ENCODE measurements at regions not wholly inside any gene's neighbourhood (a gene's known extent, or its start where the extent isn't known, plus 50 kb on each side); places are given as distances from the start of the nearest gene placed in this dataset.

DNA sequence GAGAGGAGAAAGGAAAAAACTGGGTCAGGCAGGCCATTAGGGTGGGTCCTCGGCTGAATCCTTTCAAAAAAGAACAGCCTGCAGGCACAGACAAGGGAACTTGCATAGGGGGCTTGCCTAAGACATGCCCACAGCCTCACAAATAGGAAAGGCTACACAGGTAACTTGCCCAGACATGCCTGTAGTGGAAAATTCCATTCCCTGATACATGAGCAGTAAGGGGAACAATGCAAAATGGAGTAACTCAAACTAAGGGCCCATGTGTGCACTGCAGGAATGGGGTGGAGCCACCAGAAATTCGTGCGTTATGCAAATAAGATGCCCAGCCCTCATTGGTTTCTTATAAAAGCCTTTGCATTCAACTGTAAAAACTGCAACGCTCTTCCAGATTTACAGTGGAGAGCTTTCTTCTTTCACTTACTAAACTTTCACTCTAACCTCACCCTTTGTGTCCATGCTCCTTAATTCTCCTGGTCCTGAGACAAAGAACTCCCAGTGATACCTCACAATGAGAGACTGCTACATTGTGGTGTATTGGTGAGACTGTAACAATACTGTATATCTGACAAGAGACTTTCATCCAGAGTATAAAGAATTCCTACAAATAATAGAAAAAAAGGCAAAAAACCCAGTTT, 59.5 kb upstream of the SLITRK1 start:
- Histone ChIP-seq H3K27ac (ENCODE audit: low read depth) (peak overlapping the region; percentile 62; the same call in 1 of the 2 replicates), H3K27me3 (ENCODE audit: insufficient read depth) (no peaks in the 10 kb centered on the region), H2AFZ (no peak overlapping the region), H3K36me3 (ENCODE audit: insufficient read depth) (no peaks in the 10 kb centered on the region; the same call in 1 of the 2 replicates), H3K9me2 (ENCODE audit: insufficient read depth) (no peaks in the 10 kb centered on the region), H3K4me2 (no peak overlapping the region), H3F3A (replicated peaks; ENCODE audit: low read depth) (no peaks in the 10 kb centered on the region), H3K79me2 (replicated peaks; ENCODE audit: insufficient read depth) (no peaks in the 10 kb centered on the region), H3K4me3 (no peak overlapping the region), H4K20me1 (replicated peaks; ENCODE audit: insufficient read depth) (no peaks in the 10 kb centered on the region), H3K4me1 (ENCODE audit: insufficient read depth) (peaks cover 15% of the 10 kb centered on the region; the same call in 1 of the 2 replicates)
- ATAC-seq = no peak
- H3K27ac Mint-ChIP-seq = peak overlapping the region; percentile 47
- H3K4me1 Mint-ChIP-seq = peaks cover 18% of the 10 kb centered on the region
- H3K4me3 Mint-ChIP-seq = no peak overlapping the region
- peak; percentile 39 for DNase-seq (ENCODE audit: low spot score)
- H3K36me3 Mint-ChIP-seq (ENCODE audit: low read depth) = peaks cover 32% of the 10 kb centered on the region
- peaks cover 4% of the 10 kb centered on the region for H3K27me3 Mint-ChIP-seq (ENCODE audit: insufficient read depth, low read depth, poor library complexity)
- no peak for TF ChIP-seq CREB1 (CRISPR knock-in tag; IDR thresholded peaks at IDR 0.05; ENCODE audit: low read depth)
- no peak for TF ChIP-seq STAT1 (IDR thresholded peaks at IDR 0.05; ENCODE audit: unreplicated experiment)
- TF ChIP-seq POLR2AphosphoS5 (IDR thresholded peaks at IDR 0.05; ENCODE audit: low read depth) = no peak
- TF ChIP-seq EZH2 (IDR thresholded peaks at IDR 0.05; ENCODE audit: low read depth, unreplicated experiment) = no peak
- TF ChIP-seq, protein P1, sequence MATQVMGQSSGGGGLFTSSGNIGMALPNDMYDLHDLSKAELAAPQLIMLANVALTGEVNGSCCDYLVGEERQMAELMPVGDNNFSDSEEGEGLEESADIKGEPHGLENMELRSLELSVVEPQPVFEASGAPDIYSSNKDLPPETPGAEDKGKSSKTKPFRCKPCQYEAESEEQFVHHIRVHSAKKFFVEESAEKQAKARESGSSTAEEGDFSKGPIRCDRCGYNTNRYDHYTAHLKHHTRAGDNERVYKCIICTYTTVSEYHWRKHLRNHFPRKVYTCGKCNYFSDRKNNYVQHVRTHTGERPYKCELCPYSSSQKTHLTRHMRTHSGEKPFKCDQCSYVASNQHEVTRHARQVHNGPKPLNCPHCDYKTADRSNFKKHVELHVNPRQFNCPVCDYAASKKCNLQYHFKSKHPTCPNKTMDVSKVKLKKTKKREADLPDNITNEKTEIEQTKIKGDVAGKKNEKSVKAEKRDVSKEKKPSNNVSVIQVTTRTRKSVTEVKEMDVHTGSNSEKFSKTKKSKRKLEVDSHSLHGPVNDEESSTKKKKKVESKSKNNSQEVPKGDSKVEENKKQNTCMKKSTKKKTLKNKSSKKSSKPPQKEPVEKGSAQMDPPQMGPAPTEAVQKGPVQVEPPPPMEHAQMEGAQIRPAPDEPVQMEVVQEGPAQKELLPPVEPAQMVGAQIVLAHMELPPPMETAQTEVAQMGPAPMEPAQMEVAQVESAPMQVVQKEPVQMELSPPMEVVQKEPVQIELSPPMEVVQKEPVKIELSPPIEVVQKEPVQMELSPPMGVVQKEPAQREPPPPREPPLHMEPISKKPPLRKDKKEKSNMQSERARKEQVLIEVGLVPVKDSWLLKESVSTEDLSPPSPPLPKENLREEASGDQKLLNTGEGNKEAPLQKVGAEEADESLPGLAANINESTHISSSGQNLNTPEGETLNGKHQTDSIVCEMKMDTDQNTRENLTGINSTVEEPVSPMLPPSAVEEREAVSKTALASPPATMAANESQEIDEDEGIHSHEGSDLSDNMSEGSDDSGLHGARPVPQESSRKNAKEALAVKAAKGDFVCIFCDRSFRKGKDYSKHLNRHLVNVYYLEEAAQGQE (IDR thresholded peaks at IDR 0.05; ENCODE audit: unreplicated experiment) = no peak
- TF ChIP-seq, protein P2, sequence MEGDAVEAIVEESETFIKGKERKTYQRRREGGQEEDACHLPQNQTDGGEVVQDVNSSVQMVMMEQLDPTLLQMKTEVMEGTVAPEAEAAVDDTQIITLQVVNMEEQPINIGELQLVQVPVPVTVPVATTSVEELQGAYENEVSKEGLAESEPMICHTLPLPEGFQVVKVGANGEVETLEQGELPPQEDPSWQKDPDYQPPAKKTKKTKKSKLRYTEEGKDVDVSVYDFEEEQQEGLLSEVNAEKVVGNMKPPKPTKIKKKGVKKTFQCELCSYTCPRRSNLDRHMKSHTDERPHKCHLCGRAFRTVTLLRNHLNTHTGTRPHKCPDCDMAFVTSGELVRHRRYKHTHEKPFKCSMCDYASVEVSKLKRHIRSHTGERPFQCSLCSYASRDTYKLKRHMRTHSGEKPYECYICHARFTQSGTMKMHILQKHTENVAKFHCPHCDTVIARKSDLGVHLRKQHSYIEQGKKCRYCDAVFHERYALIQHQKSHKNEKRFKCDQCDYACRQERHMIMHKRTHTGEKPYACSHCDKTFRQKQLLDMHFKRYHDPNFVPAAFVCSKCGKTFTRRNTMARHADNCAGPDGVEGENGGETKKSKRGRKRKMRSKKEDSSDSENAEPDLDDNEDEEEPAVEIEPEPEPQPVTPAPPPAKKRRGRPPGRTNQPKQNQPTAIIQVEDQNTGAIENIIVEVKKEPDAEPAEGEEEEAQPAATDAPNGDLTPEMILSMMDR (conservative IDR thresholded peaks at IDR 0.05; ENCODE audit: low read depth in 2 of 2) = no peak
- TF ChIP-seq ZNF462 (CRISPR knock-in tag; IDR thresholded peaks at IDR 0.05) = no peak
- TF ChIP-seq ZNF331 (CRISPR knock-in tag; IDR thresholded peaks at IDR 0.05; ENCODE audit: low read depth) = no peak
- TF ChIP-seq NANOG (IDR thresholded peaks at IDR 0.05; ENCODE audit: borderline replicate concordance) = no peak
- TF ChIP-seq, protein P3, sequence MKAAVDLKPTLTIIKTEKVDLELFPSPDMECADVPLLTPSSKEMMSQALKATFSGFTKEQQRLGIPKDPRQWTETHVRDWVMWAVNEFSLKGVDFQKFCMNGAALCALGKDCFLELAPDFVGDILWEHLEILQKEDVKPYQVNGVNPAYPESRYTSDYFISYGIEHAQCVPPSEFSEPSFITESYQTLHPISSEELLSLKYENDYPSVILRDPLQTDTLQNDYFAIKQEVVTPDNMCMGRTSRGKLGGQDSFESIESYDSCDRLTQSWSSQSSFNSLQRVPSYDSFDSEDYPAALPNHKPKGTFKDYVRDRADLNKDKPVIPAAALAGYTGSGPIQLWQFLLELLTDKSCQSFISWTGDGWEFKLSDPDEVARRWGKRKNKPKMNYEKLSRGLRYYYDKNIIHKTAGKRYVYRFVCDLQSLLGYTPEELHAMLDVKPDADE (IDR thresholded peaks at IDR 0.05) = no peak
- no peak for TF ChIP-seq EZH2phosphoT487 (IDR thresholded peaks at IDR 0.05; ENCODE audit: unreplicated experiment)
- TF ChIP-seq ZNF114 (CRISPR knock-in tag; IDR thresholded peaks at IDR 0.05) = no peak
- no peak for TF ChIP-seq JUNB (IDR thresholded peaks at IDR 0.05; ENCODE audit: unreplicated experiment)
- H3K9me3 Mint-ChIP-seq = peaks cover 19% of the 10 kb centered on the region
